ENCODE measurements at regions not wholly inside any gene's neighbourhood (a gene's known extent, or its start where the extent isn't known, plus 50 kb on each side); places are given as distances from the start of the nearest gene placed in this dataset.
"Not testable (repeated sequence)": the region's sequence is repeated elsewhere in the genome, so short reads cannot be mapped to it uniquely, and the experiment has no call there.

DNA sequence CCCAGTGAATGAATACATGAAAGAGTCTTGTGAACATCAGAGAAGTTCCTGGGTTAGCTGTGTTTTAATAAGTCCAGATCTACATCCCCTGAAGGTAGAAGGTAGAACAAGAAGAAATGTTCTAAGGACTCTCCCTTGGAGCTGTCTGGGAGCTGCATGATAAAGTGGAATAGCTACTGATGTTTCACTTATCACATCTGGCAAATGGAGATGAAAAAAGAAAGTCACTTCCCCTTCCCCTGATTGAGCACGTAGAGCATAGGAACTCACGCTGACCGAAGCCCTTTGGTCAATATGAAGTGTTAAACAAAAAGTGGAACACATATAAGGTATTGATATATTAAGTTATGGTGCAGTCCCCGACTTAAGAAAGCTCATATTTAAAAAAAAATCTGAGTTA is 53.2 kb upstream of the PARP1 start:
- no peak for DNase-seq

DNA sequence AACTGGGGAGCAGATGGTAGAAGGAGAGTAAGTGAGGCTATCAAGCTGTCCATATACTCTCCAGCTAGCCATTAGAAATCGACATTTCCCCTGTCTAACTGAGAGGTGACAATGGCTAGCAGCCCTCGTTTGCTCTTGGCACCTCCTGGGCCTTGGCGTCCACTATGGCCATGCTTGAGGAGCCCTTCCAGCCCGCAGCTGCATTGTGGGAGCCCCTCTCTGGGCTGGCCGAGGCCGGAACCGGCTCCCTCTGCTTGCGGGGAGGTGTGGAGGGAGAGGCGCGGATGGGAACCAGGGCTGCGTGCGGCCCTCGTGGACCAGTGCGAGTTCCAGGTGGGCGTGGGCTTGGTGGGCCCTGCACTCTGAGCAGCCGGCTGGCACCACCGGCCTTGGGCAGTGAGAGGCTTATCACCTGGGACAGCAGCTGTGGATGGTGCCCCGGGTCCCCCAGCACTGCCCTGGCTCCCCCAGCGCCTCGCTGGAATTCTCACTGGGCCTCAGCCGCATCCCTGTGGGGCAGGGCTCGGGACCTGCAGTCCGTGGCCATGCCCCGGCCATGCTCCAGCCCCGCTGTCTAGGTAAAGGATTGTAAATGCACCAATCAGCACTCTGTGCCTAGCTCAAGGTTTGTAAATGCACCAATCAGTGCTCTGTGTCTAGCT is 56.2 kb upstream of the PARP1 start:
- no peak for DNase-seq

DNA sequence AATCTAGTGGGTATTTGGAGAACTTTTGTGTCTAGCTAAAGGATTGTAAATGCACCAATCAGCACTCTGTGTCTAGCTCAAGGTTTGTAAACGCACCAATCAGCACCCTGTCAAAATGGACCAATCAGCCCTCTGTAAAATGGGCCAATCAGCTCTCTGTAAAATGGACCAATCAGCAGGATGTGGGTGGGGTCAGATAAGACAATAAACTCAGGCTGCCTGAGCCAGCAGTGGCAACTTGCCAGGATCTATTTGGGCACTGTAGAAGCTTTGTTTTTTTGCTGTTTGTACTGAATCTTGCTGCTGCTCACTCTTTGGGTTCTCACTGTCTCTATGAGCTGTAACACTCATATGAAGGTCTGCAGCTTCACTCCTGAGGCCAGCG is 56.7 kb upstream of the PARP1 start:
- DNase-seq, result not testable (repeated sequence)

DNA sequence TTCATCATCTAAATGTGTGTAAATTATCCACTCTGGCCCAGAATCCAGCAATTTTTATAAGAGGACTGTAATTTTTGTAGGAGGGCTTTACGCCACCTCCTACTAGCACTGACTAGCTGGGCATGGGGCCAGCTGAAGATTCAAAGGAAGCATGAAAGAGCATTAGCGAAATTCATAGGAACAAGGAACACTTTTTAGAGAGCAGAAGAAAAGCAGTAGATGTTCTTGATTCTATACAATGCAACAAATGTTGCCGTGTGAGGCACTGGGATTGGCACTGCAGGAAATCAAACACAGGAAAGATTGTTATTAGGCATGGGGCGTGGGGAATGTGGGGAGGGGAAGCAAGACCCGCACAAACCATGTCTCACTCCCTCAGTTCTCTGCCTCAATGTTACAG is 58.4 kb upstream of the PARP1 start:
- DNase-seq, result peak; percentile 11

DNA sequence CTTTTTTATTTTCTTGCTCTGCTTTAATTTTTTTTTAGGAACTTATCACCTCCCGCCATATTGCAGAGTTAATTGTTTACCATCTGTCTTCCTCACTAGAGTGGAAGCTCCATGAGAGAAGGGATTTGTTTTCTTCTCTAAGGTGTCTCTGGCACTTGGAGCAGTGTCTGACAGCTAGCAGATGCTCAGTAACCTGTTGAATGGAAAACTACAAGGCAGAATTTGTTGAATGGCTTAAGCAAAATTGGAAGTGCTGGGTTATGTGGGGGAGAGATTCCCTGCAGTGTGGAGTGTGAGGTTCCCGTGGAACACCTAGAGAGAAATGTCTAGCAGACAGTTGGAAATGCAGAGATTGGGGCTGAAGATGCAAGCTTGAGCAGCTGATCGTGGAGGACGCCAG is 59.5 kb upstream of the PARP1 start:
- no peak for DNase-seq

DNA sequence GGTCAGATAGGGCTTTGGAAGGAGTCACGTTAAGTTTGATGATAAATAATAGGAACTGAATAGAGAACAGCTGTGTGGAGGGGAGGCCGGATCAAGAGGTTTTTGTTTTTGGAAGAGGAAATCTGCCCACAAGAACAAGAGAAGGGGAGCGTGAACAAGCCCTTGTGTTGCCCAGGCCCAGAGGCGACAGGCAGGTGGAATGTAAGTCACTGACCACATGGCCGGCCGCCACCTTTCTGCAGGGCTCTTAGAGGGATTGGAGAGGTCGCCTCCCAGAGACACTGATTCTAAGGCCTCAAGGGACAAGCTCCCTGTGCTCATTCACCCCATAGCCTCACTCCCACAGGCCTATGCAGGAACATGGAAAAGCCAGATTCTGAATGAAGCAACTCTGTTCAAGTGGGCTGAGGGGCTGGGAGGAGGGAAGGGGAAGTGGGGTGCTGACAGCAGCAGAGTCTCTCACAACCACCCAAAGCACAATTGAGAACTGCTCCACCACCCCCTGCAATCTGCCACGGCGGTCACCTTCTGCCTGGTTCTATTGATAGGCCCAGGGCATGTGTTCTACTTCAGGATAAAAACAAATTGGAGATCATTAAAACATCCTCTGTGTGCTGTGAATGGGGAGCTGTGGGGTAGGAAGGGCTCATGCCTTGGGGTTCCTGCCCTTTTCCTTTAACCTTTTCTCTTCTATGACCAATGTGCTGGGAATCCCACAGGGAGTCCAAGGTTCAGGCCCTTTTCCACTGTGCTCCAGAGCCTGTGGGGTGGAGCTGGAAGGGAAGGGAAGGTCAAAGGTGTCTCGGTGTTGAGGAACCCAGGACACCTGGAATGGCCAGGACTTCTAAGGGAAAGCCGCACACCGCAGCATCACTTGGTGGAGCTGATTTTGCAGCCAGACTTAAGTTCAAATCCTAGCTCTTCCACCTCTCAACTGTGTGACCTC is 63.3 kb upstream of the PARP1 start:
- no peak for DNase-seq

DNA sequence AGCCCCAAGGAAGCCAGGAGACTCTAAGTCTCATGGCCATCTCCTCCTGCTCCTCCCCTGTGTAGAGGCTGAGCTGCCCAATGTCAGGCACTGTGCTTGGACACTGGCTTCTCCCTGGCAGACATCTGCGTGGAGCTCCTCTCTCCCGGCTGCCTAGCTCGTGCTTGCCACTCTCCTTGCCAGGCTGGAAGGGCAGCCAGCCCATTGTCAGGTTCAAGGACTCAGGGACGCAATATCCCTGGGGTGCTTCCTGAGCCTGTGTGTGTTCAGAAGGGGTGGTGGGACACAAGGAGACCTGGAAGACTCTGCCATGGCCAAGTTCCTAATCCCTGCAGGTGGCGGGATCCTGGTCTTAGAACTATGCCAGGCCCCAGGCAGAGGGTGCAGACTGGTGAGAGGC is 65.4 kb upstream of the PARP1 start:
- no peak for DNase-seq

DNA sequence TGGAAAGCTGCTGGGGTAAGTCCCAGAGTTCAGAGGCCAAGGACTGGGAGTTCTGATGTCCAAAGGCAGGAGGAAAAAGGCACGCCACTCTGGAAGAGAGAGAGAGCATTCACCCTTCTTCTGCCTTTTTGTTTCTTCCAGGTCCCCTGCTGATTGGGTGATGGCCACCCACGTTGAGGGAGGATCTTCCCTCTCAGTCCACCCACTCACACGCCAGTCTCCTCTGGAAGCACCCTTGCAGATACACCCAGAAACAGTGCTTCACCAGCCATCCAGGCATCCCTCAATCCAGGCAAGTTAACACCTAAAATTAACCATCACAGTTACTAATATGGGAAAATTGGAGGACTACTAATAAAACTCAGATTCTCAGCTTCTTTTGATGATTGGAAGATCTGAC is 66.1 kb upstream of the PARP1 start:
- DNase-seq, result no peak

DNA sequence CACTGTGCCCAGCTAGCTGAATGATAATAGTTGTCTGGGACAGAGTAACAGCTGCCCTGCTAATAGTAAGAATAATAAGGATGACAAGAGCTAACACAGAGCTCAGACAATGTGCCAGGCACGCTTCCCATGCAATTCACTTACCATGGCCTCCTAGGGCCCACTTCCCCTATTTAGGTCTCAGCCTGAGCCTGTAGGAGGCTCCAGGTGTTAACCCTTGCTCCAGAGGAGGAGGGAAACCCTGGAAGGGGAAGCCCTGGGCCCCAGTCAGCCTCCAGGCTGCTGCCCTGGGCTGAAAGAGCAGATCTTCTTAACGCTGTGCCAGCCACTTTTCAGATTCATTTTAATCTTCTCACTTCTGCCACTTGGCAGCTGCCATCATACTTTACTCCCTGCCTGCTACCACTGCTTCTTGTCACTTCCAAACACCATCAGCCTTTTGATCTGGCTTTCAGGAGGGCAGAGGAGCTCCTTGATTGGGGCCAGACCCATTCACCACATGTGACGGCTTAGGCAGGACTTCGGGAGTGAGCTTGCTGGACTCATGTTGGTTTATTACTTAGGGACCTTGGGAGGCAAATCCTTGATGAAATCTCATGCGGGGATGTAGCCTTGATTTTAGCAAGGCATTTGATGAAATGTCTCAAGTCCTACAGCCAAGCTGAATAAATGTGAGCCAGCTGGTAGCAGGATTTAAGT is 66.7 kb upstream of the PARP1 start:
- no peak for DNase-seq

DNA sequence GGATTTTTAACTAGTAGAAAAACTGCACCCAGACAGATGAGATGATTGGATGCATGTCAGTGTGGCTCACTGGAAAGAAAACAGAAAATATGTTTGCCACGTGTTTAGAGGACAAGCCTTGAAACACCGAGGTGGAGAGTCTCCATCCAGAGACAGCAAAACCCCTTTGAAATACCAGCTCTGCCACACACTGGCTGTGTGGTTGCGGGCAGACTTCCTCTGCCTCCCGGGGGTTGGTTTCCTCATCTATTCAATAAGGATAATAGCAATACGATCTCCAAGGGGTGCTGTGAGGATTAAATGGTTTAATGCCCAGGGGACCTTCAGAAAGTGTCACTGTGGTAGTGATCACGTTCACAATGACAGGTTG is 67.2 kb upstream of the PARP1 start:
- no peak for DNase-seq

DNA sequence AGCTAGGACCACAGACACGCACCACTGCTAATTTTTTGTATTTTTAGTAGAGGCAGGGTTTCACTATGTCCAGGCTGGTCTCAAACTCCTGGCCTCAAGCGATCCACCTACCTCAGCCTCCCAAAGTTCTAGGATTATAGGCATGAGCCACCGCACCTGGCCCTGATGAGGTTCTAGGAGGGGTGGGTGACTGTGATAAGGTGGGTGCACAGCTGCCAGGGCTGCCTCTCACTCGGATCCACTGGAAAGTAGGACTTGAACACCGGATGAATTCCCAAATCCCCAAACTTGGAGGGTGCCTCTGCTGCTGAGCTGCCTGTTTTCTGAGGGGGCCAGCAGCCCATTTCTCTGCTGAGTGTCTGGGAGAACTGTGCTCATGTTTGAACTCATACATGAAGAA is 68.2 kb upstream of the PARP1 start:
- DNase-seq, result no peak

DNA sequence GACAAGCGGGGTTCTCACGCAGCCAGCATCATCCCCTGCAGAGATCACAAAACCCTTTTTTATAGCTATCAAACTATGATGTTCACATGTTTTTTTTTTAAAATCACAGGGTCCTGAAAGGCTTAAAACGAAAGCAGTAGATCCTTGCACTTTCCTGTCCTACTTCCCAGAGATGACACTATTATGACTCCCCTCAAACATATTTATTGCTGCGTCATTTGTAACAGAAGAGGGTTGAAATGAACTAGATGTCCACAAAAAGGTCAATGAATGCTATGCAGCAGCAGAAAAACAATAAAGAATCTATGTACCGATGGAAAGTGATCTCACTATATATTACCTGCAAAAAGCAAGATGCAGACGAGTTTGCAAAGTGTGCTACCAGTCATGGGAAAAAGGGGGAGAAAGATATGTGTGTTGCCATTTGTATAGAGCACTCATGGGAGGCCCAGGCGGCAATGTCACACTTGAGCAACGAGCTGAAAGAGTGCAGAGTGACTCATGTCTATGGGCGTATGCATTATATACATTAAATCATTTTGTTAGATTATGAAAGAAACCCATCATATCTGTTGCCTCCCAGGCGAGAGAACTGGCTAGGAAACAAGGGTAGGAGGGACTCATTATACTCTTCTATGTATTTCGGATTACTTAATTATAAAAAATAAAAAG is 68.9 kb upstream of the PARP1 start:
- no peak for DNase-seq

DNA sequence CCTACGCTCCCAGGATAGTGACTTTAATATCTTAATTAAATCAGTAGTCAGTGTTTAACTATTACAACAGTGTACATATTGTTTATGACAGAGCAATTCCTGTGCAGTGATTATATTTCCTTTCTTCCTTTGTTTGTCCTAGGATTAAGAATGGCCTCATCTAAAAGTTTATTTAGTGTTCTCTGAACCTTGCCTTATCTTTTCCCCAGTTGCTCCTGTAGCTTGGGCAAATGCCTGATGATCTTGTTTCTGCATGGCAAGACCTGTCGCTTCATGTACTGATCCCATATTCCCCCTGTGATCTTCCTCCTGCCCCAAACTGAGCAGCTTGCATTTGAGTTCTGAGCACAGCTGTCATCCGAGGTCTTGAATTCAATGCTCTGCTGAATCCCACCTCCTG is 69.1 kb upstream of the STUM start:
- no peak for DNase-seq

DNA sequence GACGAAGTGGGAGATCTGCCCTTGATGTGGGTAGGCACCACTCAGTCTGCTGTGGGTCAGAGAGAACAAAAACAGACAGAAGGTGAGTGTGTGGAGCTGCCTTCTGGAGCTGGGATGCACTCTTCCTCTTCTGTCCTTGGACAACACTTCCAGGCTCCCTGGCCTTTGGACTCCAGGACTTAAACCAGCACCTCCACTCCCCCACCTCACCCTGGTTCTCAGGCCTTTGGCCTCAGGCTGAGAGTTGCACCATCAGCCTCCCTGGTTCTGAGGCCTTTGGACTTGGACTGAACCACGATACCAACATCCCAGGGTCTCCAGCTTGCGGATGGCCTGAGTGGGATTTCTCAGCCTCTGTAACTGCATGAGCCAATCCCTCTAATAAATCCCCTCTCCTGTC is 68.1 kb upstream of the STUM start:
- DNase-seq, result no peak

DNA sequence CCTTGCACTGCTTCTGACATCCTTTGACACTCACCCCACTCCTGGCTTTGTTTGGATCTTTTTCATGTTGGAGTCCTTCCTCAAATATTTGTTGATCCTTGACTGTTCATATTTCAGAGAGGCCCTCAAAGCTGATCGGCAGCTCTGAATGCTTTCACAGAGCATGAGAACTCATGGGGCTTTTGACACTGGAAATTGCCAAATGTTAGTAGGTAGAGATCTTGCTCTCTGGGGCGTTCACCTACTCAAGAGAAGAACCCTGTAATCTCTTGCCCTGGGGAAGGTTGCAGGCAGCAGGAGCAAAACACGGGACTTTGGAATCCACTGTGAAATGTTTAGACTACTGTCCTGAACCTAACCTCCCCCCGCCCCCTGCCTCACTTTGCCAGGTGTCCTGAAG is 67.4 kb upstream of the STUM start:
- DNase-seq, result no peak

DNA sequence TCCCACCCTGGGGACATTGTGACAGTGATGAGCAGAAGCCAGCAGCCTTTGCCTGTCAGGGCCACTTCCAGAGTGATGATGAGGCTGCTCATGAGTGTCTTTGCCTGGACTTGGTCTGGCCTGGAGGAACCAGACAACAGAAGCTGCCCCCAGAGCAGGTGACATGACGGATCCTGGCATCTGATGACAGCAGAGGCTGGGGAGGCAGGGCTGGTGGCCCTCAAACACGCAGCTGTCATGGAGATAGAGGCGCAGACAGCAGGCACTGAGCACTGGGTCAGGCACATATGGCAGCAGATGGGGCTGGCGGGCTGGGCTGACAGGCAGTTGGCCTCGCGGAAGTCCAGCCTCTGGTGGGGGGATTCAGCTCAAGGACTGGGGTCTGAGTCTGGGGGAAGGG is 66.4 kb upstream of the STUM start:
- no peak for DNase-seq

DNA sequence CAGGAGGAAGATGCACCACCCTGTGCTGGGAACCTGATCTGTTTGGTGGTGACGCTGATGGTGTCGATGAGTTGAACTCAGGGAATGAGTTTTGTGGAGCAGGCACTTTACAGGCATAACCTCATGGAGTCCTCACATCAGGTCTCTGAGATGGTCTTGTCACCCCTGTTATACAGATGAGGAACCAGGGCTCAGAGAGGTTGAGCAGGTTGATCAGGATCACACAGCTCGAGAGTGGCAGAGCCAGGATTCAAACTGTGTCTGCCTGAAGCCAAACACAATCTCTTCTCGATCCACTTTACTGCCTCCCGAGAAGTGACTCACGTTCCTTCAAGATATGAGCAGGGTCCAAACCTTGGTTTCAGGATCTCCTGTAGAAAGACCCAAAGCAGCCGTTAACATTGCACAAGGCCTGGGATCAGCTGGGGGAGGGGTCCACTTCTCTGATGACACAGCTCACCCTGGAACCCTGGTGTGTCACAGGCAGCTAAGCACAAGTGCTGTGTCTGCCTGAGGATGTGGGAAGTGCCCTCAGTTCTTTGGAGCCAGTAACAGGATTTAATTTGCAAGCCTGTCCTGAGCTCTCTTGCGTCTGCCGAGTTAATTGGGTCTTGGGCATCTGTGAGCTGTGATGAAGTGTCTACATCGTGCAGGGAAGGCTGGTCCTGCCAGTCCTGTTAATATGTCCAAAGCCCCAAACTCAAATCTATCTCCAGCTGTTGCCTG is 65.4 kb upstream of the STUM start:
- DNase-seq, result no peak

DNA sequence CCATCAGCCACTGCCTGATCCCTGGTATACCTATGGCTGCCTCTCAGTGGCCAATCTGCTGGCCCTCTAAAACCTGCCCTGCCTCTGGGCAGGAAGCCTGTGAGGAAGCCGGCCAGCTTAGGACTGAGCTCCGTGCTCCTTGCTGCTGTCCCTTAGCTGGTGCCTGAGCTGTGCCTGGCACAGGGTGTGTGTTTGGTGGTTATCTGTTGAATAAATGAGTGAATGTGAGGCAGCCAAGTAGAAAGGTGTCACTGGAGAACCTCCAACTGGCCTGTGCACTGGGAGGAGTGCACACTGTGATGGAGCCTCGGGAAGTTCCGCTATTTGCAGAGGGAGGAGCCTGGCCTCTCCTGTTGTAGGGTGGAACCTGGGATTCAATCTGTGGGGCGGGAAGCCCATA is 63.4 kb upstream of the STUM start:
- no peak for DNase-seq

DNA sequence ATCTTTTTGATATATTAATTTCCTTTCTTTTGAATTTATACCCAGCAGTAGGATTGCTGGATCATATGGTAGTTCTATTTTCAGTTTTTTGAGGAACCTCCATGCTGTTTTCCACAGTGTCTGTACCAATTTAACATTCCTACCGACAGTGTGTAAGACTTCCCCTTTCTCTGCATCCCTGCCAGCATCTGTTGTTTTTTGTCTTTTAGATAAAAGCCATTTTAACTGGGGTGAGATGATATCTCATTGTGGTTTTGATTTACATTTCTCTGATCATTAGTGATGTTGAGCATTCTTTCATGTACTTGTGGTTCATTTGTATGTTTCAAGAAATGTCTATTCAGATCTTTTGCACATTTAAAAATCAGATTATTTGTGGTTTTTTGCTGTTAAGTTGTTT is 62.4 kb upstream of the STUM start:
- no peak for DNase-seq

DNA sequence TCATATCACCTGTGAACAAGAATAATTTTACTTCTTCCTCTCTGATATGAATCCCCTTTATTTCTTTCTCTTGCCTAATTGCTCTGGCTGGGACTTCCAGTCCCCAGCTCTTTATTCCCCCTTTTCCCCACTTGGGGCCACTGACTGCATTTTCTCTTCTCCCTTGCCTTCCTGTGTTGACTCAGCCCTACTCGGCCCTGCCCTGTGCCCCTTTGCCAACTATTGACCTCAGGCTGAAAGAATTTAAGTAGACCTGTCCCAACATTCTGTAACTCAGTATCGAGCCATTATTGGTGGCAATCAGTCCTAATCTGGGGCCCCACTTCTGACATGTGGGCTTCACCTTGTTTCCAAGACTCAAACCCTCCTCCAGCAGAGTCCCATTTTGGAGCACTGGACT is 60.6 kb upstream of the STUM start:
- DNase-seq, result no peak

DNA sequence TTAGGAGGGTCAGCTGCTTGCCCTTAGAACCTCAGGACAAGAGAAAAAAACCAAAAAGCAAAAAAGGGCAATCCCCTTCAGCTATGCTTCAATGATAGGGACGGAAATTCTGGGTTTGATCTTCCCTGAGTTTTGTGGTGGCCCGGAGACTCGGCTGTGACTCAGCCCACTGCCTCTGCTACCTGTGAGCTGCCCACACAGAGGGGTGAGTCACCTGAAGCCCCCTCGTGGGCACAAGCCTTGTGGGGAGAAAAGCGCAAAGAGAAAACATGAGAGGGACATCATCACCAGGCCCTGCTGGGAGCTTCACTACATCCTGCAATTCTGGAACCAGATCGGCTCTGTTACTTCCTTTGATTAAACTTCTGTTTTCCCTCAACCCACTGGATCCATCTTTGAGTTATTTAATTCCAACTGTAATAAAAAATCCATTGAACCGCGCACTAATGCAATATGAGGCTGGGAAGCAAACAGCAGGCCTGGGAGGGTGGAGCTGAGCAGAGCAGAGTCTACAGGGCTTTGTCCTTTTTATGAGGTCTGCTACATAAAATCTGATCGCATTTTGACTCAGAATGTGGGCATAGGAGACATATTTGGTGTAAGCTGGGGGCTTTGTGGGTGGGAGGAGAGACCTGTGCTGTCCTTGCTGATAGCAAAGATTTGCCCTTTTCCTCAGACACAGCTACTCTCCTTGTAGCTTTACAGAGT is 58.7 kb upstream of the STUM start:
- no peak for DNase-seq

All from muscle of arm (tissue), 1 donor.